NCI-H748 (cell line): ENCODE measurements at regions not wholly inside any gene's neighbourhood (a gene's known extent, or its start where the extent isn't known, plus 50 kb on each side); places are given as distances from the start of the nearest gene placed in this dataset.

ENCODE experiments used
- DNase-seq: peaks from one replicate; lab custom pipeline; 2025; ENCODE audit not compliant: unreplicated experiment; lab: John Stamatoyannopoulos, UW

DNA sequence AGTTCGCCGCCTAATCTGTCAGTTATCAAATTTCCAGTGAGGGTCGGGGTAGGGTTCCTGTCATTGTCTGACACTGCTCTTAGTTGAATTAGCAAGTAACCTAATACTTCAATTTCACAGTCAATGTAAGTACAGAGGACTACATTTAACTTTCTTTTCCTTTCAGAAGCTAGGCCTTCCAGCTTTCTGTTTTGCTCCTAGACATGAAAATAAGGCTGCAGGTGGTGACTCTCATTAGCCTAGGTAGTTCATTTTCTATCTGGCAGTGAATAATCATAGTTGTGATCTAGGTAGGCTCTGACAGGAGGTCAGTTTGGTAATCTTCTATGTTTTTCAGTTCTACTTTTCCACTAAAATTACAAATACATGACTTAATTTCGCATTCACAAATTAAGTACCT is 783.1 kb downstream of the MRPL39 start:
- DNase-seq, result peak; percentile 53

DNA sequence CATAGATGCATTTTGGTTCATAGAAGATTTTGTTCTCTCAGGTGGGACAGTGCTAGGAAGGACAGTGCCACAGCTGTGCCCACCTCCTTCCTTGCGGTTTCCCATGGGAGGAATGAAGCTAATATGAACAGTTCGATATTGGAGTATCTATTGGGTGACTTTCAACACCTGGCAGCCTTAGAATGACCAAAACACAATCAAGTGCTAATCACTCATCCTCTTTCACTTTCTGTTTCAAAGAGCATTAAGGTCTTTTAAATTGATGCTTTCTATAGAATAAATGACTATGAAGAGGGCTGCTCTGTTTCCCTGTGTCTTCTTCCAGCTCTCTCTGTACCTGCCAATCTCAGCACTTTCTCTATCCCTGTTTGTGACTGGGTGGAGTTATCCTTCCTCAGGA is 784.0 kb downstream of the MRPL39 start:
- no peak for DNase-seq

DNA sequence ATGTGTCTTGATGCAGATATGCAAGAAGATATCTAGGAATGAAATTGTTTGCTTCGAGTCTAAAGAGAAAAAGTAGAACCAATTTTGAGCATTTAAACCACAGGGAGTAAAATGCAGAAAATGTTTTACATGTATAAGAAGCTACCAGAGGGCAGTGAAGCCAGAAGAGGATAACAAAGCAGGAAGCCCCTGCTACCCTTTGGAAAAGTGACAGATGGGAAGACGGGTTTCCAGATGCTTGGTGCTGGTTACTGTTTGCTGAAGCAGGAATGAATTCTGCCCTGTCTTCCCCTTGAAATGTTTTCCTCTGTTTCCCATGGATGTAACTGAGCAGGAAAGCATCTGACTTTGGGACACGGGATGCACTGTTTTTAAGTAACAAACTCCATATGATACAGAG is 822.2 kb downstream of the MRPL39 start:
- DNase-seq, result no peak

DNA sequence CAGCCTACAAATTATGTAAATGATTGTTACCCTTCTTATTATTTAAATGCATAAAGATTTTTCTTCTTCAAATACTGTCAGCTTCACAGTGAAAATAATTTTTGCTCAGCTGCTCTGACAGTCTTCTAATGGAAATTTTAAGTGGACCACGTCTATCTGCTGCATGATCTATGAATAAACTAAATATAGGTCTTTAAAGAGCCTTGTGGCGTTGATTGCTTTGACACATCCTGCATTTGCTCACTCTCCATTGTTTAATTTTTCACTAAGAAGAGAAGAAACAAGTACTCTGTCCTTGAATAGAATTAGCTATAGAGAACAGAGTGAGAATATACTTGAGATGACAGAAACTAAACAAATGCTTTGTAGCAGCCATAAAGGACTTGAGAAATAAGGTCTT is 826.1 kb downstream of the MRPL39 start:
- no peak for DNase-seq

DNA sequence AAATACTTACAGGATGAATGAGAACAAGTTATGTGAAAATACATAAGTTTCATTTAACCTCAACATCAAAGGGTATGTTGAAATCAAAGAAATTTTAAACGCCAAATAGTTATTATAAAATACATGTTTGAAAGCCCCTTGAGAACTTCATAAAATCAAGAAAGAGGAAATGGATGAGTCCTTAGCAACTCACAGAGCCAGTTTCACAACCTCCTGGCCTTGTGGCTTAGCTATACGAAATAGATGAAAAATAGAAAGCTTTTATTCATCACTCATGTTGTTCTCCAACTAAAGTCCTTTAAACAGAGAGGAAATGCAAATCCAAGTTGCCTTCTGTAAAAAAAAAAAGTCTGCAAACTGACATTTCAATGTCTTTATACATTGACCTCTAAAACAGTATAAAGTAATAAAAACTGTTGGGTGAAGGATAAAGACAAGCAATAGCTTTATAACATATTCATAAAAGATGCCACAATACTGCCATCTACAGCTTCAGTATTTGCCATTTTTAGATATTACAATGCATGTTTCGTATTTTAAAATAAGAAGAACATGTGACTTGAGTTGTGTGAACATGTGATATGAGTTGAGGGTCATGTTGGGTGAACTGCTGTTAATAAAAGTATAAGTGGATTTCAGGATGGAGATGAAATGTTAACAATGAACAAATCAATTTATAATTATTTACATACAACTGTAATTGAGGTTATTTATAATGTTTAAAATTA is 847.8 kb downstream of the MRPL39 start:
- no peak for DNase-seq

DNA sequence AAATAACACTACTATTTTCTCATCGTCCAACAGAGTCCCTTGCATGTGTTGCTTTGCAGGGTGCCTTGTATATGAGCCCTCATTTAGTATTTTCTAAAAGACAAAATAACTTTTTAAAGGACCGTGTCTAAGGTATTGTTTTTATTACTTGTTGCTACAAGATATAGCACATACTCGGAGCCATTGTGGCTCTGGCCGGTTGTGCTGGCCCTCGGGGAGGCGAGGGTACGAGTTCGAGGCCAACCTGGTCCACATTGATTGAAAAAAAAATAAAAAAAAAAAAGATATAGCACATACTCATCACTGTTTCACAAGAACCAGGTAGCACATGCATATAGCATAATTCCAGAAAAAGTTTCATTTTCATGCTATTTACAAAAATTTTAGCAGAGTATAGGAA is 869.2 kb downstream of the MRPL39 start:
- DNase-seq, result no peak

DNA sequence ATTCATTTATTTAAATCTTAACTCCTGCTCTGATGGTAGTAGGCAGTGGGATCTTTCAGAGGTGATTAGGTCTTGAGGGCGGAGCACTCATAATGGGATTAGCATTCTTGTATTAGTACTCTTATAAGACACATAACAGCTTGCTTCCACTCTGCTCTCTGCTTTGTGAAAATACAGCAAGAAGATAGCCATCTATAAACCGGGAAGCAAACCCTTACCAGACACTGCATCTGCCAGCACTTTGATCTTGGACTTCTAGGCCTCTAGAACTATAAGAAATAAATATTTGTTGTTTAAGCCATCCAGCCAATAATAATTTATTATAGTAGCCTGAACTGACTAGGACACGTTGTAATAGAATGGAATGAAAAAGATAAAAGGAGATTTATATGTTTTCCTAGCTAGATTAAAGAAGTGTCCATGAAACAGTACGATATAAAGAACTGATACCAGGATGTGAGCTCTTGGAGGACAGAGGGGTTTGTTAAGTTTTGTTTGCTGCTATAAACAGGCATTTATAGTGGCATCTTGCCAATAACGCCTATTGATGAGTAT is 869.9 kb downstream of the MRPL39 start:
- no peak for DNase-seq

DNA sequence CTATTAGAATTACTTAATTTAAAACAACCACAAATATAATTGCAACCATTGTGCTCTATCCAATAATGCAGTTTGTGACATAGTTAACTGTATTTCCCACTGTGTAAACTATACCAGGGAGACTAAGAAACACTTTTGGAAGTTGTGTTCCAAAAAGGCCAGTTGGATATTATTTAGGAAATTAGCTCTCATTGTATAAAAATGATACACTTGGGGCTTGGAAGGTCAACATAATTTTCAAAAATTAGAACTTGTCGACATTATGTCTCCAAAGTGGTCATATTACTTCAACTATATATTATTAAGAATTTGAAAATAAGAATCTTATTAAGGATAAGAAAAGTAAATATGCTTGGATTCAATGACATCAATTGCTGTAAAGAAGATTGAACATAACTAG is 876.6 kb downstream of the MRPL39 start:
- no peak for DNase-seq

DNA sequence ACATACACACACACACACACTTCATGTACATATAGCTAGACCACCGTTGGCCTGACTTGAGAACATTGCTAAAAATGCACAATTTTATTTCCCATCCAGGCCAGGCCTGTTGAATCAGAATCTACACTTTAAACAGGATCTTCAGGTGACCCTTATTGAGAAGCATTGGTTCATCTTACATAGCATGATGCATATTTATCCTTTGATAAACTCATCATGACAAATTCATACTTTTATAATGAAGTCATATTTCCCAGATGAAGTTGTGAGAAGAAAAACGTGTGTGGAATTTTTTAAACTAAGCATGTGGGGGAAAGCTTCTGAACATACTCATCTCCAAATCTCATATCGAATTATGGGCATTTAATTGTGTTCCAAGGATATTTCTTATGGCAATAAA is 877.7 kb downstream of the MRPL39 start:
- no peak for DNase-seq

DNA sequence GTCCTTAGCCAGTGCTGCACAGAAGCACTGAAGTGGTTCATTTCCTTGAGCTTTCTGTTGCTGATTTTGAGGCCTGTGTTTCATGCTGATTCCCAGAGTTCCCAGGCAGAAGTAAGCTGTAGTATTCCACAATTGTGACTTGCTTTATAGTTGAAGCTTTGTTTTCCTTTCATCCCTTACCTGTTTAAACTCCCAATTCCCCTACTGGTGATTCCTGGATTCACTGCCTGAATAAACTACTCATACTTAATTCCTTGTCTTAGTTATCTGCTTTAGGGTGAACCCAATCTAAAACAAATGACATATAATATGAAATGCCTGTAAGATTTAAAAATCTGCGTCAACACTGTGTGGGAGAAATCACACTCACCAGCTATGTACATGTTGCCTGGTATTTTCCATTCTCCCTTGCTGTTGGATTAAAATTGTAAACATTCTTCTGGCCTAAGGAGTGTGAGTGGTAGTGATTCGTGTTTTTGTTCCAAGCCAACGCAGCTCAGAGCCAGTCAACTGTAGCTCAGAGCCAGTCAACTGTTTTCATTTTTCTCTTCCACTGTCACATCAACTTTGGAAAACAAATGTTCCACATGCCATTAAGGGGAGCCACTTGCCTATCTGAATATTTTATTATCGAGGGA is 879.4 kb downstream of the MRPL39 start:
- no peak for DNase-seq

DNA sequence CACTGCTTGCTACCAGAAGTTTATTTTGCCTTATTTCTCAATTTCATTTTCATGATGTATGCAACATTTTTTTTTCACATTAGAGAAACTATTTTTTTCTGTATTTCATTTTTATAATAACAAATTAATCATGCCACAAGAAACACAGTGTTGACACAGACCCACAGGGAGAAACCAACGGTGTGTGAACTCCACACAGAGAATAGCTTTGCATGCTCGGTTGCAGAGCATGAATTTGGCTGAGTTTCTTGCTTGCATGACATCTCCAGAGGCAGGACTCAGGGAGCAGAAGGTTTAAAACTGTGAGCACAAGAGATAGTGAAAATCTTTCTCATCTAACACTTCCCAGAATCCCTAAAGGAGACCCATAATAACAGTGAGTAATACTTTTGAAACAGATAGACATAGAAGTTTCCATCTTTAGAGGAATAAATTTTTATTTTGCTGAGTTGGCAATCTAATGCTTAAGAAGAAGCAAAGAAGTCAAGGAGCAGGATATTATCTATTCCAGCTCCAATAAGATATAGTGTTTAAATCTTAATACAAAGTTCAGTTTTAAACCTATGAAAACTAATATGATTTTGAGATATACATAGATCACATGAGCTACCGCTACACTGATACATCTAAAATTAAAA is 890.9 kb downstream of the MRPL39 start:
- DNase-seq, result no peak

DNA sequence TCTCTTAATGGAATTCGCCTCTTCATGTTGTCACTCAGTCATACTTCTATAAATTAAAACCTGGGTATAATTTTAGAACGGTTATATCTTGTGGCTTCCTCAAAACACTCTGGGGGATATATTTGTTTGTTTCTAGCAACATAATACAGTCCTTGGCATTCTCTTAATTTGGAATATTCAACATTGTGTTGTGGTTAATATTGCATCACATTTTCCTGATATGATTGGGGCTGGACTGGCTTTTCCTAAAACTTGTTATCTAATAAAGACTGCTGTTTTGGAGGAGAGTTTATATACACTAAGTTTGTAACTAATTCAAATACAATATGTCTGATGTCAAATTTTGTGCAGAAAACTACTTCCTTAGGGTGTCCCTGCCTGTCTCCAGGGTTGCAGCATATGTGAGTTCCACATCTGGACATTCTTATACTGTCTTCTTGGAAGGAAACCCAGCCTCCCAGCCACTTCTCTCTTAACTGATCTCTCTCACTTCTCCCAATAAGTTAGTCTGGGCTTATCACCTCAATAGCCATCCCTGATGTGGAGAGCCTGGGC is 892.6 kb downstream of the MRPL39 start:
- no peak for DNase-seq

DNA sequence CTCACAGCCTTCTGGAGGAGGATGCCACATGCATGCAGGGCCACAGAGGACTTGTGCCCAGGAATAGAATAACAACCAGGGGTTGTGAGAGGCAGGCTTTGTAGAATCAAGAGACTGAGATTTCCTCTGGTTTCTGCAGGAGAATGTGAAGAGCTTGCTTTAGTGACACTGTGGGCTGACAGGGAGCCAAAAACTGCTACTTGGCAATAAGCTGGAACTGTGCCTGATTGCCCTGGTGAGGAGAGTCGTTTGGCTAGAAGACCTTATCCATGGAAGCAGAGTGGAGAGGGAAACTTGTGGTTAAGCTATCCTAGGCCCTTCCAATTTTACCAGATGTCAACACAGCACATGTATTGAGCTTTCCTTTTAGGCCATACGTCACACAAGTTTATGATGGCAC is 902.1 kb downstream of the MRPL39 start:
- DNase-seq, result no peak

DNA sequence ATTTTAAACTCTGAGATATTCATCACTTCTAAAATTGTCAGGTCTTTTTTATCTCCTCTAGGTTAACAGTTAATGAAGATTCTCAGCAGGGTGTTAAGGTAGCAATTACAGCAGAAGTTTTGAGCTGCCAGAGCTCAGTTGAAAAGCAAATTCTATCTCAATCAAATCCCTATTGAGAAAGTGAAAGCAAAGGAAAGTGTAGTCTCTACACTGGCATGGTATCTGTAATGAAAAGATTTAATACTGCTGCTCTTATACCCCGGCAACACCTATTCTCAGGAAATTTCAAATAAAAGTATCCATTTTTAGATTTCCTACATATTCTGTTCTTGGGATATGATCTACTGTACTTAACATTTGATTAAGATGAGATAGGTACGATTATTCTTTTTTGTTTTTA is 913.5 kb downstream of the MRPL39 start:
- DNase-seq, result peak; percentile 39

DNA sequence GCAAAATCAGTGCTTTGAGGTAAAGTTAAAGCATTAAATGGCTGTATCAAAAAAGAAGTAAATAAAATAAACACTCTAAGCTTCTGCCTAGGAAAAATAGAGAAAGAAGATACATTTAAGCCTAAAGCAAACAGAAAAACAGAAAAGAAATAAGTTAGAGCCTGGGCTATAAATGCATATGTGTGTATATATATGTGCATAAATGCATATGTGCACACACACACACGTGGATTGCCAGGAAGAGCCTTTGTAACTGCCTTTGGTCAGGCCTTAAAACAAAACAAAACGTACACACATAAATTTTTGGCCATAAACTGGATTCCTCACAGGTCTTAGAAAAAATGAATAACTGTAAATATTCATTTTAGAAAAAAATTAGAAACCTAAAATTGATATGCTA is 925.8 kb downstream of the MRPL39 start:
- no peak for DNase-seq

DNA sequence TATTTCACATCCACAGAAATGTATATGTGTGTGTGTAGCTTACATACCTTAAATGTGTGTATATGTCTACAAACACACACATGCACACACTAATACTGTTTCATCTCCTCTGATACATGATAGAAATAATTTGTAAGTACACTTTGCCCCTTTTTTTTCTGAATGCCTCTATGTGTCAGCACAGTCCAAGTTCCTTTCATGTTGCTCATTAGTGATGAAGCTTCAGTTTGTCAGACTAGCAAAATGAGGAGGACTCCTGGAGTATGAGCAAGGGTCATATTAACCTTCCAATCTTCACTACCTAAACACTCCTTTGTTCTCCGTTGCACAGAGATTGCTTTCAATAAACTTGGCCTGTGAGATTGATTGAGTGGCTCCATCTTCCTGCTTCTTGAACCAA is 935.4 kb downstream of the MRPL39 start:
- DNase-seq, result no peak

DNA sequence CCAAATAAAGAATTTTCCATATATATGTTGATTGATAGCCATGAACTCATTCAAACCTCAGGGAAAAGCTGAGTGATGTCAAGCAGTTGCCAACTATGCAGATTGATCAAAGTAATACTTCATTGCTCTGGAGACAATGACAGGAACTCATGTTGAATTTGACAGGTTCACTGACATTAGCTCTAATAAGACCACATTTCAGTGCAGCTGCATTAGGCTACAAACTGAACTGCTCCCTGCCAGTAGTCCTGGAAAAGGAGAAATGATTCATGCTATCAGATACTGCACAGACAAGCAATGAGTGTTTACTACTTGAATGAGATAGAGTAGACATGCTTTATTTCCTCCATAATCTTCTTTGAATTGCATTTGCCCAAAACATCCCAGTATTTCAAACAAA is 948.4 kb downstream of the MRPL39 start:
- DNase-seq, result no peak

DNA sequence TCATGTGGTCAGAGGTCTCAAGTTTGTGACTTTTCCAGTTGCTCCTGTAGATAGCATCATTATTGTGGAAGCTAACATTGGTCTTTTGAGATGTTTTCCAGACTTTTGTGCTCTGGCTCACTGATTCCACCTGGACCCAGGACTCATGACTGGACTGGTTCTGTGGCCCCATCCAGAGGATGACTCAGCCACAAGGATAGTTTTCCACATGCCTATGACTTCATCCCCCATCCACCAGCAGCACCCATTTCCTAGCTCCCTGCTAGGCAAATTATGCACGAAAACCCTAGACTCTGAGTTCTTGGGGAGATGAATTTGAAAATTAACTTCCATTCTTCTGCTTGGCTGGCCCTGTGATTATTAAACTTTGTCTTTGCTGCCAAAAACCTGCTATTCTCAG is 949.3 kb downstream of the MRPL39 start:
- DNase-seq, result no peak

DNA sequence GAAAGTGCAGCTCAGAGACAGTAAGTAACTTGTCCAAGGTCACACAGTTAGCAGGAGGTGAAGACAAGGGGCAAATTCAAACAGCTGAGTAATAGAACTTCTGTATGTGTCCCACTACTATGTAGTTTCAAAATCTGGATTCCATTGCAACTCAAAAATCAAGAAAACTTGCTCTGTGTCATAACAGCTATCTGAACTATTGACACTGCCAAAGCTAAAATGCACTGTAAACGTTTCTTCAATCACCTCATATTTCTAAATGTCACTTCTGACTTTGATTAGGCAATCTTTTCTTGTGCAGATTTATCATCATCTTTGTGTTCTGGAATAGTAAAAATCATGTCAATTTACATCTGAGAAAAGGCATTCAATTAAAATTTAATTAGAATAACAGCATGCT is 957.6 kb downstream of the MRPL39 start:
- DNase-seq, result no peak

DNA sequence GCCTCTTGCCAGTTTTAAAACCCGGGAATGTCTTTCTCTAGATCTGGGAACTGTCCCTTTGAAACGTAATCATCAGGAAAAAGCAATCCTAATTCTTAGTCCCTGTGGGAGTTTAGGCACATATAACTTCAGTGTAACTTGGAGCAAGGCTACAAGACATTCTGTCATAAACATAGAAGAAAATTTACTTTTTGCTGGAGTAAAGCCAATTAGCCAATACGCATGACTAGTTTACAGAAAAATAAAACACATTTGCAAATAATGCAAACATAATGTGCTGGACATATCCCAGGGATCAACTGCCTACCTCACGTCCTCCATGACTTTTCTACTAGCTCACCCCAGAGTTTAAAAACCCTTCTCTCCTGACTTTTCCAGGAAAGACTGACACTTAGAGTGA is 970.6 kb downstream of the MRPL39 start:
- no peak for DNase-seq

DNA sequence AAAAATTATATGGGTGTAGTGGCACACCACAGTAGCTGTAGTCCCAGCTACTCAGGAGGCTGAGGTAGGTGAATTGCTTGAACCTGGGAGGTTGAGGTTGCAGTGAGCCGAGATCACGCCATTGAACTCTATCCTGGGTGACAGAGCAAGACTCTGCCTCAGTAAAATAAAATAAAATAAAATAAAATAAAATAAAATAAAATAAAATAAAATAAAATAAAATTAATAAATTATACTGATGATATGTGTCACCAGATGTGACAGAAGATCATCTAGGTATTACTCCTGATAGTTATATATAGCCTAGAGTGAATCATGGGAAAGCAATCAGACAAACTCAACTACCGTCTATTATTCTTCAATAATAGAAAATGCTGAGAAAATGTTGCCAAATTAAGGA is 972.5 kb downstream of the MRPL39 start:
- DNase-seq, result no peak

DNA sequence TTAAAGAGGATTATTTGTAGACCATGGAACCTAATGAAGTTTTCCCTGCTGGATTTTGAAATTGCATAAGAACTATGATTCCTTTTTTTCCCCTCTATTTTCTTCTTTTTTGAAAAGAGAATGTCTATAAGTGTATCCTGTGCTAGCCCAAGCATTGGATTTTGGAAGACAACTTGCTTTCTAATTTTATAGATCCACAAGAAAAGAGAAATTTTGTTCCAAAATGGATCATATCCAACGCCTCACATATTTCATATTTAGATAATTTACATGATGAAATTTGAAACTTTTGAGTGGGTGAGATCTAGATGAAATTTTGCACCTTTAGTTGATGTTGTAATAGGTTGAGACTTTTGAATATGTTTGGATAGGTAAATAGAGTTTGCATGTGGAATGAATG is 978.7 kb downstream of the MRPL39 start:
- DNase-seq, result no peak
